Stimulated activated CD8-positive, alpha-beta memory T cell treated with anti-CD3 and anti-CD28 coated beads, Interleukin-4, amount 100 ng/mL, for 1 hour (primary cell): ENCODE measurements at regions not wholly inside any gene's neighbourhood (a gene's known extent, or its start where the extent isn't known, plus 50 kb on each side); places are given as distances from the start of the nearest gene placed in this dataset.

Experiments used
- DNase-seq, 2 donors: peaks; one replicate each; pipeline ENCODE4 v3.0.0-alpha.2; 2020; ENCODE audit warnings: low read depth in 2 of 2, low spot score in 1 of 2

- no peak for DNase-seq
These were observed 180.8 kb upstream of the CHD6 start for GRCh38 chr20:41798930-41799502.

GRCh38 chr20:41786158-41786557 lies 168.0 kb upstream of the CHD6 start:
- DNase-seq: no peak

- no peak for DNase-seq
These were observed 166.2 kb upstream of the CHD6 start for GRCh38 chr20:41784209-41784958.

GRCh38 chr20:41783423-41784208 lies 165.4 kb upstream of the CHD6 start:
- no peak for DNase-seq

GRCh38 chr20:41782730-41783406 lies 164.7 kb upstream of the CHD6 start:
- DNase-seq: no peak

GRCh38 chr20:41782255-41782654 lies 164.1 kb upstream of the CHD6 start:
- no peak for DNase-seq

- no peak for DNase-seq
These were observed 158.2 kb upstream of the CHD6 start for GRCh38 chr20:41776421-41776820.

- DNase-seq: no peak
These were observed 156.1 kb upstream of the CHD6 start for GRCh38 chr20:41774291-41774690.

GRCh38 chr20:41770965-41771364 lies 152.8 kb upstream of the CHD6 start:
- no peak for DNase-seq

GRCh38 chr20:41770427-41770826 lies 152.2 kb upstream of the CHD6 start:
- DNase-seq: no peak

- no peak for DNase-seq
These were observed 151.4 kb upstream of the CHD6 start for GRCh38 chr20:41769592-41770018.

GRCh38 chr20:41750137-41750536 lies 132.0 kb upstream of the CHD6 start:
- DNase-seq: no peak

GRCh38 chr20:41748756-41749582 lies 130.8 kb upstream of the CHD6 start:
- DNase-seq: no peak

GRCh38 chr20:41748051-41748450 lies 129.9 kb upstream of the CHD6 start:
- DNase-seq: no peak

- no peak for DNase-seq
These were observed 129.0 kb upstream of the CHD6 start for GRCh38 chr20:41747226-41747625.

GRCh38 chr20:41746635-41747034 lies 128.5 kb upstream of the CHD6 start:
- DNase-seq: no peak

- DNase-seq: no peak
These were observed 120.5 kb upstream of the CHD6 start for GRCh38 chr20:41738604-41739206.

GRCh38 chr20:41735949-41736348 lies 117.8 kb upstream of the CHD6 start:
- DNase-seq: no peak

GRCh38 chr20:41734506-41734945 lies 116.3 kb upstream of the CHD6 start:
- DNase-seq: no peak

GRCh38 chr20:41733151-41733550 lies 115.0 kb upstream of the CHD6 start:
- no peak for DNase-seq
